ENCODE measurements at regions not wholly inside any gene's neighbourhood (a gene's known extent, or its start where the extent isn't known, plus 50 kb on each side); places are given as distances from the start of the nearest gene placed in this dataset.

DNA sequence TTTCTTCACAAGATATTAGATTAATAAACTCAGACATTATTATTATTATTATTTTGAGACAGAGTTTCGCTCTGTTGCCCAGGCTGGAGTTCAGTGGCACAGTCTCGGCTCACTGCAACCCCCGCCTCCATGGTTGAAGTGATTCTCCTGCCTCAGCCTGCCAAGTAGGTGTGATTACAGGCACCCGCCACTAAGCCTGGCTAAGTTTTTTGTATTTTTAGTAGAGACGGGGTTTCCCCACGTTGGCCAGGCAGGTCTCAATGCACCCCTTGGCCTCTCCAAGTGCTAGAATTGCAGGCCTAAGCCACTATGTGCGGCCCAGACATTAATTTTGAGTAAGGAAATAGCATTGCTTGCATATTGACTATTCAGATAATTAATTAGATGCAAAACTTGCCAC lies 554.9 kb upstream of the LRFN5 start:
- Histone ChIP-seq H3K9me2 (ENCODE audit: insufficient read depth) (no peaks in the 10 kb centered on the region), H3K9me3 (ENCODE audit: control insufficient read depth in 1 of 2, insufficient read depth in 1 of 2, low read depth in 1 of 2, low read length in 2 of 2) (0 out of 4 replicates have a peak, but pooled peaks cover 0 to 3% of the 10 kb centered on the region in 2 experiments), H3K9ac (ENCODE audit: low read length) (no peak overlapping the region), H3K27me3 (ENCODE audit: insufficient read depth, low read length) (no peaks in the 10 kb centered on the region), H3K79me2 (ENCODE audit: insufficient read depth, low read length) (no peaks in the 10 kb centered on the region), H3K36me3 (ENCODE audit: control insufficient read depth in 1 of 2, insufficient read depth in 2 of 2, low read length in 2 of 2) (no peaks in the 10 kb centered on the region), H3K4me2 (ENCODE audit: low read length) (no peak overlapping the region), H3K4me3 (replicated peaks in 1 of 2; ENCODE audit: low read depth in 1 of 2, low read length in 2 of 2) (no peak overlapping the region), H3K27ac (ENCODE audit: low read depth, low read length) (no peak overlapping the region), H2AFZ (ENCODE audit: low read depth, low read length, poor library complexity, severe bottlenecking) (no peak overlapping the region), H4K20me1 (ENCODE audit: insufficient read depth) (no peaks in the 10 kb centered on the region), H3K4me1 (ENCODE audit: control insufficient read depth in 1 of 2, insufficient read depth in 2 of 2, low read length in 2 of 2) (no peaks in the 10 kb centered on the region)
- DNase-seq (ENCODE audit: low read depth, low spot score) (no peak), ATAC-seq (no peak)
- BruUV-seq (replicated peaks) = no TSS peak
- TF ChIP-seq REST (IDR thresholded peaks at IDR 0.05; ENCODE audit: low read depth) (no peak), FOSL1 (IDR thresholded peaks at IDR 0.05; ENCODE audit: low read depth) (no peak), SRF (IDR thresholded peaks at IDR 0.05; ENCODE audit: low read depth) (no peak), SIN3A (IDR thresholded peaks at IDR 0.05; ENCODE audit: low read depth) (no peak), JUND (IDR thresholded peaks at IDR 0.05) (no peak), YY1 (IDR thresholded peaks at IDR 0.05; ENCODE audit: extremely low read depth, insufficient replicate concordance, low read depth, low read length) (no peak)
- ChIA-PET RAD21 (ENCODE audit: low non-redundant PET in 1 of 2, low total read pairs in 2 of 2, uncharacterized antibody in 2 of 2, unreplicated experiment in 2 of 2) (no interaction called here), CTCF (no interaction called here), POLR2A (no interaction called here)
- intact Hi-C loops (cut with micrococcal nuclease) = loop anchor here (10.0 kb wide), 1 partner anchor 63 kb away; no protein-coding TSS in a partner anchor

GRCh38 chr14:41047763-41048162 lies 558.9 kb upstream of the LRFN5 start:
- intact Hi-C loops (cut with micrococcal nuclease) = no loop called here
- CTCF ChIA-PET = no interaction called here
- TF ChIP-seq REST (IDR thresholded peaks at IDR 0.05; ENCODE audit: low read depth) = no peak
- no peak for TF ChIP-seq EZH2 (IDR thresholded peaks at IDR 0.05)
- no peak for TF ChIP-seq ZNF274 (IDR thresholded peaks at IDR 0.05; ENCODE audit: low read depth, low read length)
- no peak for TF ChIP-seq RAD21 (IDR thresholded peaks at IDR 0.05; ENCODE audit: low read depth)
- no peak for TF ChIP-seq CEBPB (IDR thresholded peaks at IDR 0.05; ENCODE audit: low read depth)
- no peak for TF ChIP-seq ELF1 (IDR thresholded peaks at IDR 0.05; ENCODE audit: borderline replicate concordance, low read depth)
- no peak for TF ChIP-seq ZFX (IDR thresholded peaks at IDR 0.05)
- TF ChIP-seq MAX (IDR thresholded peaks at IDR 0.05) = no peak
- TF ChIP-seq SIN3A (IDR thresholded peaks at IDR 0.05; ENCODE audit: low read depth) = no peak
- no peak for TF ChIP-seq SRF (IDR thresholded peaks at IDR 0.05; ENCODE audit: low read depth)

More at GRCh38 chr14:41047763-41048162, 558.9 kb upstream of the LRFN5 start:
- Histone ChIP-seq H3K4me3 (replicated peaks in 1 of 2; ENCODE audit: low read depth in 1 of 2, low read length in 2 of 2) (no peak overlapping the region), H3K79me2 (ENCODE audit: insufficient read depth, low read length) (no peaks in the 10 kb centered on the region), H2AFZ (ENCODE audit: low read depth, low read length, poor library complexity, severe bottlenecking) (no peak overlapping the region), H3K9me3 (ENCODE audit: control insufficient read depth in 1 of 2, insufficient read depth in 1 of 2, low read depth in 1 of 2, low read length in 2 of 2) (0 out of 4 replicates have a peak, but pooled peaks cover 0 to 3% of the 10 kb centered on the region in 2 experiments), H3K9me2 (ENCODE audit: insufficient read depth) (no peaks in the 10 kb centered on the region), H4K20me1 (ENCODE audit: insufficient read depth) (no peaks in the 10 kb centered on the region), H3K27ac (ENCODE audit: low read depth, low read length) (no peak overlapping the region), H3K27me3 (ENCODE audit: insufficient read depth, low read length) (no peaks in the 10 kb centered on the region), H3K9ac (ENCODE audit: low read length) (no peak overlapping the region), H3K36me3 (ENCODE audit: control insufficient read depth in 1 of 2, insufficient read depth in 2 of 2, low read length in 2 of 2) (no peaks in the 10 kb centered on the region), H3K4me2 (ENCODE audit: low read length) (no peak overlapping the region), H3K4me1 (ENCODE audit: control insufficient read depth in 1 of 2, insufficient read depth in 2 of 2, low read length in 2 of 2) (no peaks in the 10 kb centered on the region)
- POLR2A ChIA-PET = no interaction called here
- DNase-seq (ENCODE audit: low read depth, low spot score) (no peak), ATAC-seq (no peak)
- RAD21 ChIA-PET (ENCODE audit: low non-redundant PET in 1 of 2, low total read pairs in 2 of 2, uncharacterized antibody in 2 of 2, unreplicated experiment in 2 of 2) = no interaction called here
- no TSS peak for BruUV-seq (replicated peaks)
